GM19328 (cell line): ENCODE measurements at regions not wholly inside any gene's neighbourhood (a gene's known extent, or its start where the extent isn't known, plus 50 kb on each side); places are given as distances from the start of the nearest gene placed in this dataset.

Experiments
- ATAC-seq: cut with Tn5 transposase; IDR thresholded peaks from one replicate; pipeline ENCODE4 v1.9.1; 2021; ENCODE audit warnings: mild to moderate bottlenecking, moderate library complexity; ENCODE audit not compliant: unreplicated experiment

GRCh38 chr6:22668307-22668706, 98.9 kb downstream of the HDGFL1 start:
- ATAC-seq = no peak

- no peak for ATAC-seq
Measured at GRCh38 chr6:22668717-22669116, 99.4 kb downstream of the HDGFL1 start.

GRCh38 chr6:22670605-22671004, 101.2 kb downstream of the HDGFL1 start:
- ATAC-seq = no peak

GRCh38 chr6:22673474-22673873, 104.1 kb downstream of the HDGFL1 start:
- no peak for ATAC-seq

GRCh38 chr6:22680950-22681349, 111.6 kb downstream of the HDGFL1 start:
- no peak for ATAC-seq

- no peak for ATAC-seq
Measured at GRCh38 chr6:22681761-22682160, 112.4 kb downstream of the HDGFL1 start.

- ATAC-seq = no peak
Measured at GRCh38 chr6:22682979-22683378, 113.6 kb downstream of the HDGFL1 start.

- ATAC-seq = no peak
Measured at GRCh38 chr6:22690446-22690845, 121.1 kb downstream of the HDGFL1 start.

GRCh38 chr6:22694092-22694724, 124.8 kb downstream of the HDGFL1 start:
- ATAC-seq = no peak

GRCh38 chr6:22696481-22696880, 127.1 kb downstream of the HDGFL1 start:
- ATAC-seq = no peak

- ATAC-seq = no peak
Measured at GRCh38 chr6:22697306-22697705, 127.9 kb downstream of the HDGFL1 start.

- ATAC-seq = no peak
Measured at GRCh38 chr6:22699151-22699550, 129.8 kb downstream of the HDGFL1 start.

- no peak for ATAC-seq
Measured at GRCh38 chr6:22706651-22707050, 137.3 kb downstream of the HDGFL1 start.

GRCh38 chr6:22708469-22708868, 139.1 kb downstream of the HDGFL1 start:
- ATAC-seq = no peak

GRCh38 chr6:22709803-22710202, 140.4 kb downstream of the HDGFL1 start:
- no peak for ATAC-seq

- ATAC-seq = no peak
Measured at GRCh38 chr6:22716721-22717120, 147.4 kb downstream of the HDGFL1 start.

- ATAC-seq = no peak
Measured at GRCh38 chr6:22717915-22718314, 148.5 kb downstream of the HDGFL1 start.

- ATAC-seq = no peak
Measured at GRCh38 chr6:22722913-22723312, 153.5 kb downstream of the HDGFL1 start.

- no peak for ATAC-seq
Measured at GRCh38 chr6:22726966-22727365, 157.6 kb downstream of the HDGFL1 start.

GRCh38 chr6:22727710-22728109, 158.3 kb downstream of the HDGFL1 start:
- ATAC-seq = no peak

- no peak for ATAC-seq
Measured at GRCh38 chr6:22732176-22732970, 163.0 kb downstream of the HDGFL1 start.

GRCh38 chr6:22736740-22737139, 167.4 kb downstream of the HDGFL1 start:
- ATAC-seq = no peak

GRCh38 chr6:22737331-22737730, 168.0 kb downstream of the HDGFL1 start:
- ATAC-seq = no peak
